NCI-H526 treated with DMSO at 0.1 percent for 48 hours (cell line): ENCODE measurements at regions not wholly inside any gene's neighbourhood (a gene's known extent, or its start where the extent isn't known, plus 50 kb on each side); places are given as distances from the start of the nearest gene placed in this dataset.

Experiments
- DNase-seq: peaks from one replicate; lab custom pipeline; 2025; lab: John Stamatoyannopoulos, UW

- DNase-seq: no peak
Observed at GRCh38 chr3:30495172-30496065, 111.0 kb upstream of the TGFBR2 start.

GRCh38 chr3:30496066-30496966 lies 110.1 kb upstream of the TGFBR2 start:
- DNase-seq: no peak

- DNase-seq: no peak
Observed at GRCh38 chr3:30498587-30498967, 107.8 kb upstream of the TGFBR2 start.

GRCh38 chr3:30500666-30501399 lies 105.6 kb upstream of the TGFBR2 start:
- no peak for DNase-seq

- no peak for DNase-seq
Observed at GRCh38 chr3:30501526-30501925, 104.9 kb upstream of the TGFBR2 start.

- DNase-seq: no peak
Observed at GRCh38 chr3:30502051-30502741, 104.2 kb upstream of the TGFBR2 start.

- no peak for DNase-seq
Observed at GRCh38 chr3:30502742-30503073, 103.7 kb upstream of the TGFBR2 start.

GRCh38 chr3:30503446-30503845 lies 103.0 kb upstream of the TGFBR2 start:
- DNase-seq: no peak

GRCh38 chr3:30504939-30505338 lies 101.5 kb upstream of the TGFBR2 start:
- DNase-seq: no peak

GRCh38 chr3:30505866-30506520 lies 100.4 kb upstream of the TGFBR2 start:
- no peak for DNase-seq

GRCh38 chr3:30508339-30508738 lies 98.1 kb upstream of the TGFBR2 start:
- DNase-seq: no peak

- DNase-seq: no peak
Observed at GRCh38 chr3:30510596-30510995, 95.8 kb upstream of the TGFBR2 start.

GRCh38 chr3:30511524-30512251 lies 94.7 kb upstream of the TGFBR2 start:
- no peak for DNase-seq

- no peak for DNase-seq
Observed at GRCh38 chr3:30512576-30512975, 93.8 kb upstream of the TGFBR2 start.

- DNase-seq: no peak
Observed at GRCh38 chr3:30513374-30514152, 92.8 kb upstream of the TGFBR2 start.

- DNase-seq: no peak
Observed at GRCh38 chr3:30516238-30516637, 90.2 kb upstream of the TGFBR2 start.

GRCh38 chr3:30518181-30518864 lies 88.1 kb upstream of the TGFBR2 start:
- DNase-seq: no peak

GRCh38 chr3:30518872-30519271 lies 87.5 kb upstream of the TGFBR2 start:
- no peak for DNase-seq

- no peak for DNase-seq
Observed at GRCh38 chr3:30520699-30521098, 85.7 kb upstream of the TGFBR2 start.
